ENCODE measurements at regions not wholly inside any gene's neighbourhood (a gene's known extent, or its start where the extent isn't known, plus 50 kb on each side); places are given as distances from the start of the nearest gene placed in this dataset.

GRCh38 chr18:67846422-67847098 is 330.0 kb upstream of the DSEL start:
- no peak for TF ChIP-seq EP300 (IDR thresholded peaks at IDR 0.05)
- no peak for TF ChIP-seq POLR2A (IDR thresholded peaks at IDR 0.05)
- no peak for TF ChIP-seq CTCF (IDR thresholded peaks at IDR 0.05)
- TF ChIP-seq POLR2AphosphoS5 (IDR thresholded peaks at IDR 0.05): no peak
- H3K4me1 ChIP-seq: no peaks in the 10 kb centered on the region
- H3K27me3 ChIP-seq: no peaks in the 10 kb centered on the region
- 97 to 98% methylated on average over 4 of the region's 4 CpGs for WGBS, 2 donors
- H3K9me3 ChIP-seq: no peaks in the 10 kb centered on the region
- no peaks in the 10 kb centered on the region for H3K36me3 ChIP-seq
- DNase-seq: peak in 1 of 2 donors; percentile 2
- ATAC-seq (ENCODE audit: low FRiP score in 2 of 2): peak; percentile 11 to 26
- no peak overlapping the region for H3K4me3 ChIP-seq
- H3K27ac ChIP-seq: no peak overlapping the region

- no peak for ATAC-seq (ENCODE audit: low FRiP score in 2 of 2)
Measured at GRCh38 chr18:67845035-67845434, 328.5 kb upstream of the DSEL start.

GRCh38 chr18:67840379-67840778 is 323.9 kb upstream of the DSEL start:
- Histone ChIP-seq H3K27me3 (no peaks in the 10 kb centered on the region), H3K4me1 (no peaks in the 10 kb centered on the region), H3K9me3 (no peaks in the 10 kb centered on the region), H3K27ac (no peak overlapping the region), H3K4me3 (no peak overlapping the region), H3K36me3 (no peaks in the 10 kb centered on the region)
- no peak for TF ChIP-seq CTCF (IDR thresholded peaks at IDR 0.05)
- TF ChIP-seq POLR2A (IDR thresholded peaks at IDR 0.05): no peak
- ATAC-seq (ENCODE audit: low FRiP score in 2 of 2): no peak
- 60 to 70% methylated on average over 5 of the region's 5 CpGs for WGBS, 2 donors
- DNase-seq: no peak

More at GRCh38 chr18:67845035-67845434, 328.5 kb upstream of the DSEL start:
- no peaks in the 10 kb centered on the region for H3K4me1 ChIP-seq
- no peak overlapping the region for H3K4me3 ChIP-seq
- DNase-seq: no peak
- no peaks in the 10 kb centered on the region for H3K9me3 ChIP-seq
- H3K36me3 ChIP-seq: no peaks in the 10 kb centered on the region
- no peaks in the 10 kb centered on the region for H3K27me3 ChIP-seq
- TF ChIP-seq POLR2A (IDR thresholded peaks at IDR 0.05): no peak
- TF ChIP-seq CTCF (IDR thresholded peaks at IDR 0.05): no peak
- TF ChIP-seq EP300 (IDR thresholded peaks at IDR 0.05): no peak
- no peak for TF ChIP-seq POLR2AphosphoS5 (IDR thresholded peaks at IDR 0.05)
- H3K27ac ChIP-seq: no peak overlapping the region

- ATAC-seq (ENCODE audit: low FRiP score in 2 of 2) (no peak), DNase-seq (no peak)
- H3K27me3 ChIP-seq: no peaks in the 10 kb centered on the region
- no peaks in the 10 kb centered on the region for H3K36me3 ChIP-seq
- no peaks in the 10 kb centered on the region for H3K4me1 ChIP-seq
- 81 to 95% methylated on average over 2 of the region's 2 CpGs for WGBS, 2 donors
- no peaks in the 10 kb centered on the region for H3K9me3 ChIP-seq
- H3K4me3 ChIP-seq: no peak overlapping the region
- H3K27ac ChIP-seq: no peak overlapping the region
- TF ChIP-seq CTCF (IDR thresholded peaks at IDR 0.05) (no peak), POLR2A (IDR thresholded peaks at IDR 0.05) (no peak), EP300 (IDR thresholded peaks at IDR 0.05) (no peak), POLR2AphosphoS5 (IDR thresholded peaks at IDR 0.05) (no peak)
Measured at GRCh38 chr18:67818432-67818831, 301.9 kb upstream of the DSEL start.

GRCh38 chr18:67815280-67815679 is 298.8 kb upstream of the DSEL start:
- Histone ChIP-seq H3K4me1 (no peaks in the 10 kb centered on the region), H3K36me3 (no peaks in the 10 kb centered on the region)
- WGBS, 2 donors: 82 to 86% methylated on average over 1 of the region's 1 CpG

More at GRCh38 chr18:67815280-67815679, 298.8 kb upstream of the DSEL start:
- TF ChIP-seq CTCF (IDR thresholded peaks at IDR 0.05): no peak
- TF ChIP-seq EP300 (IDR thresholded peaks at IDR 0.05): no peak
- Histone ChIP-seq H3K9me3 (no peaks in the 10 kb centered on the region), H3K27ac (no peak overlapping the region), H3K27me3 (no peaks in the 10 kb centered on the region), H3K4me3 (no peak overlapping the region)
- ATAC-seq (ENCODE audit: low FRiP score in 2 of 2) (no peak), DNase-seq (no peak)

All from upper lobe of left lung (tissue), 6 donors.